Tibial artery (tissue), 4 donors: ENCODE measurements at regions not wholly inside any gene's neighbourhood (a gene's known extent, or its start where the extent isn't known, plus 50 kb on each side); places are given as distances from the start of the nearest gene placed in this dataset.

Experiments
- DNase-seq, 2 donors: peaks; one replicate each; pipeline ENCODE4 v3.0.0-alpha.2; 2019
- H3K27ac ChIP-seq, 2 donors: fragments of 200-600 bp; sonication (generic) in 1 of 2; 1 replicate in 1 of 2; 2 replicates in 1 of 2; pipeline ENCODE4 v1.5.1; 2018 to 2019; ENCODE audit warnings: mild to moderate bottlenecking in 1 of 2
- H3K27me3 ChIP-seq, 2 donors: fragments of 200-600 bp; sonication (generic) in 1 of 2; one replicate each; pipeline versions ENCODE4 v1.5.1 to v1.6.0; 2016 to 2019
- H3K36me3 ChIP-seq, 3 donors: fragments of 200-600 bp; sonication (generic) in 2 of 3; one replicate each; pipeline ENCODE4 v1.5.1; 2016 to 2019; ENCODE audit warnings: mild to moderate bottlenecking in 2 of 3
- H3K4me1 ChIP-seq, 4 donors: fragments of 200-600 bp; sonication (generic) in 2 of 4; 1 replicate in 3 of 4; 2 replicates in 1 of 4; pipeline ENCODE4 v1.5.1; 2016 to 2019
- H3K4me3 ChIP-seq, 2 donors: fragments of 200-600 bp; sonication (generic) in 1 of 2; 1 replicate in 1 of 2; 2 replicates in 1 of 2; pipeline ENCODE4 v1.5.1; 2018 to 2019; ENCODE audit warnings: mild to moderate bottlenecking in 2 of 2
- H3K9me3 ChIP-seq, 3 donors: fragments of 200-600 bp; sonication (generic) in 1 of 3; one replicate each; pipeline ENCODE4 v1.5.1; 2016 to 2019
- CTCF ChIP-seq, 2 experiments: fragments of 200-600 bp in 1 of 2; fragments of 450-650 bp in 1 of 2; IDR thresholded peaks; one replicate each; pipeline ENCODE4 v1.5.1; 2017 to 2019; ENCODE audit warnings: antibody characterized with exemption in 2 of 2, mild to moderate bottlenecking in 1 of 2, moderate library complexity in 1 of 2
- intact Hi-C: fragments of 100-400 bp; cut with DNase I; formaldehyde crosslinking; loops from one replicate; pipeline ENCODE4 v1.15.0; 2023; ENCODE audit warnings: low total_unique reads

GRCh38 chr15:88739541-88739940, 63.7 kb upstream of the ACAN start:
- H3K4me3 ChIP-seq, result no peak overlapping the region
- no peaks in the 10 kb centered on the region for H3K36me3 ChIP-seq
- intact Hi-C loops, result no loop called here
- H3K27me3 ChIP-seq, result no peaks in the 10 kb centered on the region
- peaks cover 0 to 55% (median 12%) of the 10 kb centered on the region in 4 donors for H3K4me1 ChIP-seq
- no peak for DNase-seq
- H3K9me3 ChIP-seq, result no peaks in the 10 kb centered on the region
- H3K27ac ChIP-seq, result peak overlapping the region; percentile 20 to 27
- no peak for TF ChIP-seq CTCF (IDR thresholded peaks at IDR 0.05)

- no peaks in the 10 kb centered on the region for H3K36me3 ChIP-seq
- no peak for TF ChIP-seq CTCF (IDR thresholded peaks at IDR 0.05)
- H3K27me3 ChIP-seq, result no peaks in the 10 kb centered on the region
- no peak overlapping the region for H3K4me3 ChIP-seq
- peaks cover 0 to 63% (median 20%) of the 10 kb centered on the region in 4 donors for H3K4me1 ChIP-seq
- DNase-seq, result no peak
- H3K9me3 ChIP-seq, result no peaks in the 10 kb centered on the region
- H3K27ac ChIP-seq, result no peak overlapping the region
- intact Hi-C loops, result no loop called here
These were observed 62.9 kb upstream of the ACAN start for GRCh38 chr15:88740356-88740755.

GRCh38 chr15:88741046-88741445, 62.2 kb upstream of the ACAN start:
- Histone ChIP-seq H3K9me3 (no peaks in the 10 kb centered on the region), H3K4me3 (no peak overlapping the region), H3K4me1 (peaks cover 0 to 68% (median 22%) of the 10 kb centered on the region in 4 donors), H3K27ac (peak overlapping the region in 1 of 2 donors; percentile 55), H3K36me3 (no peaks in the 10 kb centered on the region), H3K27me3 (no peaks in the 10 kb centered on the region)
- no peak for TF ChIP-seq CTCF (IDR thresholded peaks at IDR 0.05)
- intact Hi-C loops, result no loop called here
- DNase-seq, result no peak

- intact Hi-C loops, result no loop called here
- no peak for DNase-seq
- no peak for TF ChIP-seq CTCF (IDR thresholded peaks at IDR 0.05)
- H3K36me3 ChIP-seq, result no peaks in the 10 kb centered on the region
- peaks cover 0 to 70% (median 24%) of the 10 kb centered on the region in 4 donors for H3K4me1 ChIP-seq
- H3K27me3 ChIP-seq, result no peaks in the 10 kb centered on the region
- H3K4me3 ChIP-seq, result no peak overlapping the region
- H3K9me3 ChIP-seq, result no peaks in the 10 kb centered on the region
- H3K27ac ChIP-seq, result peak overlapping the region; percentile 10 to 55
These were observed 61.6 kb upstream of the ACAN start for GRCh38 chr15:88741671-88742070.

- Histone ChIP-seq H3K4me1 (peaks cover 0 to 75% (median 25%) of the 10 kb centered on the region in 4 donors), H3K27ac (peak overlapping the region; percentile 10 to 55), H3K9me3 (no peaks in the 10 kb centered on the region), H3K4me3 (no peak overlapping the region), H3K36me3 (no peaks in the 10 kb centered on the region), H3K27me3 (no peaks in the 10 kb centered on the region)
- intact Hi-C loops, result no loop called here
- TF ChIP-seq CTCF (IDR thresholded peaks at IDR 0.05), result no peak
- DNase-seq, result no peak
These were observed 61.1 kb upstream of the ACAN start for GRCh38 chr15:88742161-88742560.

- Histone ChIP-seq H3K27ac (peak overlapping the region; percentile 38 to 72), H3K36me3 (no peaks in the 10 kb centered on the region), H3K27me3 (no peaks in the 10 kb centered on the region), H3K4me1 (peaks cover 0 to 74% (median 32%) of the 10 kb centered on the region in 4 donors), H3K9me3 (no peaks in the 10 kb centered on the region), H3K4me3 (no peak overlapping the region)
- intact Hi-C loops, result no loop called here
- DNase-seq, result no peak
- no peak for TF ChIP-seq CTCF (IDR thresholded peaks at IDR 0.05)
These were observed 58.7 kb upstream of the ACAN start for GRCh38 chr15:88744548-88745020.
